Cardiac septum (tissue), 1 donor: ENCODE measurements at regions not wholly inside any gene's neighbourhood (a gene's known extent, or its start where the extent isn't known, plus 50 kb on each side); places are given as distances from the start of the nearest gene placed in this dataset.
"Not testable (repeated sequence)": the region's sequence is repeated elsewhere in the genome, so short reads cannot be mapped to it uniquely, and the experiment has no call there.

Experiments
- DNase-seq: peaks from one replicate; pipeline ENCODE4 v3.0.0-alpha.2; 2020; ENCODE audit warnings: low spot score
- intact Hi-C: fragments of 100-400 bp; cut with DNase I; formaldehyde crosslinking; loops from one replicate; pipeline ENCODE4 v1.14.0; 2022
- donor health status: DM: no; HTN: no; CAD: no.

DNA sequence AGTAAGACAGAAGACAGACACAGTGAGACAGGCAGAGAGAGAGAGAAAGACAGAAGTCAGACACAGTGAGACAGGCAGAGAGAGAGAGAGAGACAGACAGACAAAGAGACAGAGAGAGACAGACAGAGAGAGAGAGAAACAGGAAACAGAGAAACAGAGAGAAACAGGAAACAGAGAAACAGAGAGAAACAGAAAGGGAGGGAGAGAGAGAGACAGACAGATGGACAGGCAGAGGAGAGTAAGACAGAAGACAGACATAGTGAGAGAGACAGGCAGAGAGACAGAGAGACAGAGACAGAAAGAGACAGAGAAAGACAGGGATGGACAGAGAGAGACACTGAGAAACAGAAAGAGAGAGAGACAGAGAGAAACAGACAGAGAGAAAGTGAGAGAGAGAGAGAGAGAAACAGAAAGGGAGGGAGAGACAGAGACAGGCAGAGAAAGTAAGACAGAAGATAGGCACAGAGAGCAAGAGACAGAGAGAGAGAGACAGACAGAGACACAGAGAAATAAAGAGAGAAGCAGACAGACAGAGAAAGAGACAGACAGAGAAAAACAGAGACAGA, 109.3 kb upstream of the ANKRD30BL start:
- no peak for DNase-seq
- intact Hi-C loops: no loop called here

DNA sequence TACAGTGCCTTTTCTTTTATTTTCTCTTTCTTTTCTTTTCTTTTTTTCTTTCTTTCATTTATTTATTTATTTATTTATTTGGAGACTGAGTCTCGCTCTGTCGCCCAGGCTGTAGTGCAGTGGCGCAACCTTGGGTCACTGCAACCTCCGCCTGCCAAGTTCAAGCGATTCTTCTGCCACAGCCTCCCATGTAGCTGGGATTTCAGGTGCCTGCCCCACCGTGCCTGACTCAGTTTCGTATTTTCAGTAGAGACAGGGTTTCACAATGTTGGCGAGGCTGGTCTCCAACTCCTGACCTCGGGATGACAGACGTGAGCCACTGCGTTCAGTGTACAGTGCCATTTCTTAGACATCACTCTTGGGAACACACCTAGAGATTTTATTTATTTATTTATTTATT, 110.0 kb upstream of the ANKRD30BL start:
- DNase-seq, intact Hi-C loops: not testable (repeated sequence)

DNA sequence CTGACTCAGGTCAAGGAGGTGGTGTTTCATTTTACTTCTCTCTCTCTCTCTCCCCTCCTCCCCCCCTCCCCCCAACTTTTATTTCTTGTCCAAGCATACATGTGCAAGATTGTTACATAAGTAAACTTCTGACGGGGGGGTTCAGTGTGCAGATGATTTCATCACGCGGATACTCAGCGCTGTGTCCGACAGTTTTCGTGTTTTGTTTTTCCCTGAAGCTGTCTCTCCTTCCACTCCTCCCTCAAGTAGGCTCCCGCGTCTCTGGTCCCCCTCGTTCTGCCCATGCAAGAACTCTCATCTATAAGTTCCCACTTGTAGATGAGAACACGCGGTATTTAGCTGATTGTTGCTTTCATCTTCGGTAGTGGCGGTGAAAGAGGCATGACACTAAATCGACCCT, 111.0 kb upstream of the ANKRD30BL start:
- intact Hi-C loops: no loop called here
- DNase-seq: no peak

DNA sequence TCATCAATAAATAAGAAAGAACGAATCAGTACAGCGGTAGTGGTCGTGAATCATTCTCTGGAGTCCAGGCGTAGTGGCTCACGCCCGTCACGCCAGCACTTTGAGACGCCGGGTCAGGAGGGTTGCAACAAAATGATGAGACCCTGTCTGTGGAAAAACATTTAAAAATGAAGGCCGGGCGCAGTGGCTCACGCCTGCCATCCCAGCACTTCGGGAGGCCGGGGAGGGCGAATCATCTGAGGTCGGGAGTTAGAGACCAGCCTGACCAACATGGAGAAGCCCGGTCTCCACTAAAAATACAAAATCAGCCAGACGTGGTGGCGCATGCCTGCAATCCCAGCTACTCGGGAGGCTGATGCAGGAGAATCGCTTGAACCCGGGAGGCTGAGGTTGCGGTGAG, 111.8 kb upstream of the ANKRD30BL start:
- DNase-seq, intact Hi-C loops: not testable (repeated sequence)

DNA sequence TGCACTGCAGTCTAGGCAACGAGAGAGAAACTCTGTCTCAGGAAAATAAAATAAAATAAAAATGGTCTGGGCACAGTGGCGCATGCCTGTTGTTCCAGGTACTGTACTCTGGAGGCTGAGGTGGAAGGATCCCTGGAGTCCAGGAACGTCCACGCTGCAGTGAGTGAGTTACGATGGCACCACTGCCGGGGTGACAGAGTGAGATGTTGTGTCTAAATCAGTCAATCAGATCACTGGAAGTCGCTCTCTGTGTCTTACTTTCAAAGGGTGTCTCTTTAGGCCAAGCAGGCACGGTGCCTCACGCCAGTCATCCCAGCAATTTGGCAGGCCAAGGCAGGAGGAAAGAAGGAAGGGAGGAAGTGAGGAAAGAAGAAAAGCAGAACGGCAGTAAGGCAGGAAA, 112.2 kb upstream of the ANKRD30BL start:
- no peak for DNase-seq
- intact Hi-C loops: no loop called here

DNA sequence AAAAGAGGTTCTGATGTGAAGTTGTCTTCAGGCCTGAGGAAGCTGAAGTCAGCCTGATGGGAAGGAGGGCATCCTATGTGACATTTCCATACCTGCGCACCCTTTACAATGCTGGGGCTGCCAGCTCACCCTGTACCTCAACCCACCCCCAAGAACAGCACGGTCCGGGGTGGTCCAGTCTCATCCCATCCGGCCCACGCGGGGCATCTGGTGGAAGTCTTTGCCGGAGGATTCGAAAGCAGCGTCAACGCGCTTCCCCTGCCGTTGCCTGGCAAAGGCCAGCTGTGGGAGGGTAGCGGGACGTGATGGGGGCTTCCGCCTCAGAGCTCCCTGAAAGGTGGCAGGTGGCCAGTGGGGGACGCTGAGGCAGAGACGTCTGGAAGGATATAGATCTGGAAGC, 113.6 kb upstream of the ANKRD30BL start:
- intact Hi-C loops: no loop called here
- DNase-seq: no peak

DNA sequence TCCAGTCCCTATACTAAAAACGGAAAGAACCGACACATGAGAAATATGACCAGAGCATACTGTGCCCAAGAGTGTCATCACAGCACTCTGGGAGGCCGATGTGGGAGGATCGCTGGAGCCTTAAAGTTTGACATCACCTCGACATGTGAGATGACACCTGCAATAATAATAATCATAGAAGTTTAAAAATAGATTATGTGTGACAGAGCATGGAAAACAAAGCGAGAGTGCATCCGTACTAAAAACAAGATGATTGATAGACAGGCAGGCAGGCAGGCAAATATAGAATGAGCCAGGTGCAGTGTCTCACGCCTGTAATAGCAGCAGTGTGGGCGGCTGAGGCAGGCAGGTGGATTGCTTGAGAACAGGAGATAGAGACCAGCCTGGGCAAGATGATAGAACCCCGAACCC, 114.8 kb upstream of the ANKRD30BL start:
- no peak for DNase-seq
- intact Hi-C loops: no loop called here

DNA sequence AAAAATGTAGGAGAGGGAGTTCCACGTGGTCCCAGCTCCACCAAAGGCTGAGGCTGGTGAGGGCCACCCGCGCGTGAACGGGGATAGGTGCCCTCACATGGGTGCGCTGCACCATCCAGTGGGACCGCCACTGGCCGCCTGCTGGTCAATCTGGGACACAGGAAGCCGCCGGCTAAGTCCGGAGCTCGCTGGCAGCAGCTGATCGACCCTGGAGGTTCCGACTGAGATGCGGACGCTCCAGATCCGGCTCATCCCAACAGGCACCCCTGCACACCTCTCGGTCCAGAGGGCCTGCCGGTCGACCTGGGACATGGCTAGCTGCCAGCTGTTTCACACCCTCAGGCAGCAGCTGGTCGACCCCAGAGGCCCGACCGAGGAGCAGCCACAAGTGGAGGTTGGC, 116.5 kb upstream of the ANKRD30BL start:
- DNase-seq: no peak
- intact Hi-C loops: no loop called here

DNA sequence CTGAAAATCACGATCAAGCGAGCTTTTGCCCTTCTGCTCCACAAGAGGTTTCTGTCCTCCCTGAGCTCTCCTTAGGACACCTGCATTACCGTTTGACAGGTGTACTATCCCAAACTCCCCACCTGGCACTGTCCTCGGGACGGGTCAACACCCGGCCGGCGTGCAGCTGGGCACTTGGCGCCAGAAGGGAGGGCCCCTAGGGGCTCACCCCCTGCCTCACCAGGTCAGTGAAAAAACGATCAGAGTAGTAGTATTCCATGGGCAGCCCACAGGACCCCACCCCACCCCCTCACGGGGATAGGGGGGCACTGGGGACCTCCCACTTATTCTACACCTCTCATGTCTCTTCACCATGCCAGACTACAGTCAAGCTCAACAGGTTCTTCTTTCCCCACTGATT, 117.6 kb upstream of the ANKRD30BL start:
- DNase-seq: no peak
- intact Hi-C loops: no loop called here

DNA sequence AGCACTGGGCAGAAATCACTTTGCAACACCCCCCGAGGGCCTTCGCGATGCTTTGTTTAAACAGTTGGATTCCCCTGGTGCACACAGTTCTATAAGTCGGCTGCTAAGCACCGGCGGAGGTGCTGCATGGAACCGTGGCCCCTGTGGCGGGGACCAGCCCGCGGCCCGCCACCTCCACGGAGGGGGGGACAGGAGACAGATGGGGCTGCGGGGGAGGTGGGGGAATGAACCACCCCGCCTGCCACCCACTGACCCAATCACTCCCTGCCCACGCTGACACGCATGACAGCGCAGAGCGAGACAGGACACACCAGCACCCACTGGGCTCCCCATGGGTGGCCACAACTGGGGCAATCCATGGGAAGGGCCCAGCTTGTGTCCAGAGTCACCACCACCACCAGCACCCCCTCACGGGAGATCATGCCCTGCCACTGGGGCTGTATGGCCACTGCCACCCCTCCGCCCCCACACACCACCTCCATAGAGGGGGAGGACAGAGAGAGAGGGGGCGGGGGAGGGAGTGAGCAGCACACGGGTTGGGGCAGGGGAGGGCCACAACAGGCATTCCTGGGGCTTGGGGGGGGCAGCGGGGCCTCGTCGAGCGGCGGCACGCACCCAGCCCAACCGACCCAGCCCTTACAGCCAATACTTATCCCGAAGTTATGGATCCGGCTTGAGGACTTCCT, 118.3 kb upstream of the ANKRD30BL start:
- intact Hi-C loops: no loop called here
- no peak for DNase-seq

DNA sequence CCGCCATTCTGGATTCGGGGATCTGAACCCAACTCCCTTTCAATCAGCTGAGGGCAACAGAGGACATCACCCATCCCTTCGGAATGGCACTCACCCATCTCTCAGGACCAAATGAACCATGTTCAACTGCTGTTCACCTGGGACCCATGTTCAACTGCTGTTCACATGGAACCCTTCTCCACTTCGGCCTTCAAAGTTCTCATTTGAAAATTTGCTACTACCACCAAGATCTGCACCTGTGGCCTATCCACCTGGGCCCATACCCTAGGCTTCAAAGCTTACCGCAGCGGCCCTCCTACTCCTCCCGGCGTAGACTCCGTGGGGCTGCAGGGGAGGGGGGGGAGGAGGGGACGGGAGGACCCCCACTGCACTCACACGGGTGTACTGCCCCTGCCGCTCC, 119.2 kb upstream of the ANKRD30BL start:
- intact Hi-C loops: no loop called here
- DNase-seq: no peak

DNA sequence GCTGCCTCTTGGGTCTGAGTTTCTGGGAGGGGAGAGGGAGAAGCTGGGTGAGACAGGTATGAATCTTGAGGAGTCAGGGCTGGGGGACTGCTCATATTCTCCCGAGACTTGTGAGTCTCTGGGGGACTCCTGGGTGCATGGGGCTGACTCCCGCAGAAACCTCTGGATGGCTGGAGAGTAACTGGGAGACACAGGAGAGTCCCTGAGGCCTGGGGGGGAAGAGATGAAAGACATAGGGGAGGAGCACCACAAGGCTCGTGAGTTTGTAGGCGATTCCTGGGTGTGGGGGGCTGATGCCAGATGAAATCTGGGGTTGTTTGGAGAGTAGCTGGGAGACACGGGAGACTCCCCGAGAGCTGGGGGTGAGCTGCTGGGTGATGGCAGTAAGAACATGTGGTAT, 120.4 kb upstream of the ANKRD30BL start:
- DNase-seq, intact Hi-C loops: not testable (repeated sequence)

DNA sequence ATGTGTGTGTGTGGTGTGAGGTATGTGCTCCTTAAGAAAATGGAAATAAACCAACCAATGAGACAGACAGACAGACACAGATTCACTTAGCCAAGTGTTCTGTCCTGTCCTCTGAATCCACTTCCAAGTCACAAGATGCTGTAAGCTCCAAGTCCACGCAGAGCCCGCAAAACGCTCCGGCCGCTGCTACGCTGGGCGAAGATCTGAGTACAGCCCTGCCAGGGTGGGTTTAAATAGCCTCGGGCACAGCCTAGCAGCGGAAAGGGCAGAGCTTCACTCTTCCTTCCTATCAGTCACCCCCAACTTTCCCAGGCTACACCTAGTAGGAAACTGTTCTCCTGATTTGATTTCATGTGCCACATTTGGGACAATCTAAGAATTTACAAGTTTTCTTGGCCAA, 121.2 kb upstream of the ANKRD30BL start:
- intact Hi-C loops: no loop called here

DNA sequence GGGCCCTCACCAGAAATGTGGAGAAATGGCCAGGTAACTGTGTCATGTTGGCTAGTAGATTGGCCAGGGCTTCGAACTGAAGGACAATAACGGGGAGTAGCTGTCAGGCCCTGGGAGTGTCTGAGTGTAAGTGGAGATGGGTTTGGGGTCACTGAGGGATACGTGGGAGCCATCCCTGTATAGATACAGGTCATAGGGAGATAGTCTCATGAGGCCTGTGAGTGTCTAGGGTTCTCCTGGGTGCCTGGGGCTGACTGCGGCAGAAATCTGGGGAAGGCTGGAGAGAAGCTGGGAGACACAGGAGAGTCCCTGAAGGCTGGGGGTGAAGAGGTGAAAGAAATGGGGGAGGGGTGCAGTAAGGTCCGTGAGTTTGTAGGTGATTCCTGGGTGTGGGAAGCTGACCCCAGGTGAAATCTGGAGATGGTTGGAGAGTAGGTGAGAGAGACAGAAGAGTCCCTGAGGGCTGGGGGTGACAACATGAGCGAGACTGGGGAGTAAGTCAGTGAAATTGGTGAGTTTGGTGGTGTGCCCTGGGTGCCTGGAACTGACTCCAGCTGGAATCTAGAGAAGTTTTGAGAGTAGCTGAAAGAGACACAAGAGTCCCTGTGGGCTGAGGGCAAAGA, 124.6 kb upstream of the ANKRD30BL start:
- intact Hi-C loops: not testable (repeated sequence)

More for the DNA sequence above, 121.2 kb upstream of the ANKRD30BL start:
- DNase-seq: no peak

DNA sequence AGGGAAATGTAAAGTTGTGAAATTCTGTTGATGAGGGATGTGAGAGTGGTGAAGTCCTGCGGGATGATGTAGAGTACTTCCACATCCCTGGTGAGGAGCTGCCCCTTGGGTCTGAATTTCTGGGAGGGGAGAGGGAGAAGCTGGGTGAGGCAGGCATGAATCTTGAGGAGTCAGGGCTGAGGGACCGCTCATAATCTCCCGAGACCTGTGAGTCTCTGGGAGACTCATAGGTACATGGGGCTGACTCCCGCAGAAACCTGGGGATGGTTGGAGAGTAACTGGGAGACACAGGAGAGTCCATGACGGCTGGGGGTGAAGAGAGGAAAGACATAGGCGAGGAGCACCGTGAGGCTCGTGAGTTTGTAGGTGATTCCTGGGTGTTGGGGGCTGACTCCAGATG, 126.2 kb upstream of the ANKRD30BL start:
- intact Hi-C loops, DNase-seq: not testable (repeated sequence)

More for the DNA sequence above, 124.6 kb upstream of the ANKRD30BL start:
- DNase-seq: not testable (repeated sequence)

DNA sequence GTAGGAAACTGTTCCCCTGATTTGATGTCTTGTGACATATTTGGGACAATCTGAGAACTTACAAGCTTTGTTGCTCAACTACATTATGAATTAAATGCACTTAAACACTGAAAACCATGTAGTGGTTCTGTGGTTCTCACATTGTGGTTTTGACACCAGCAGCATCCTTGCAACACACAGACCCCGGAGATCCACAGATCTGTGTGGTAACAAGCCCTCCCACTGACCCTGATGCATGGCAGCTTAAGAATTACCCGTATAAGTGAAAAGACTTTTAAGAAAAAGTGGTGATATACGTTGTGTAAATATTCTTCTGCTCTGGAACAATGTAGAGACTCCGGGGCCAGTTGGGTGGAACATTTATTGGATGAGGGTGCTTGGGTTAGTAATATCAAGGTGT, 127.4 kb upstream of the ANKRD30BL start:
- intact Hi-C loops, DNase-seq: not testable (repeated sequence)

DNA sequence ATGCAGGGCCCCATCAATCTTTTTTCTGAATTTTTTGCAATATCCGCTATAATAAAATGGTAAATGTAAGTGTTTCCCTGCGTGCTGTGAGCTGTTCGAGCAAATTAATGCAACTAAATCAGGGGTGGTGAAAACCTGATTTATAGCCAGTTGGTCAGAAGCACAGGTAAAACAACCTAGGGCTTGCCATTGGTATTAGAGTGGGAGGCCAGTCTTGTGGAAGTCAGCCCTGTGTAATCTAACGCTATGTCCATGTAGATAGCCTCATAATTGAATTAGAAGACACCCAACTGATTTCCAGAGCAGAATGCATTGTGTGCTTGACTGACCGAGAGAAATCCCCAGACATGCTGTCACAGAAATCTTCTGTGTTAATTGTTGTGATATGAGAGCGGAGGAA, 126.8 kb upstream of the GPR39 start:
- intact Hi-C loops: not testable (repeated sequence)

DNA sequence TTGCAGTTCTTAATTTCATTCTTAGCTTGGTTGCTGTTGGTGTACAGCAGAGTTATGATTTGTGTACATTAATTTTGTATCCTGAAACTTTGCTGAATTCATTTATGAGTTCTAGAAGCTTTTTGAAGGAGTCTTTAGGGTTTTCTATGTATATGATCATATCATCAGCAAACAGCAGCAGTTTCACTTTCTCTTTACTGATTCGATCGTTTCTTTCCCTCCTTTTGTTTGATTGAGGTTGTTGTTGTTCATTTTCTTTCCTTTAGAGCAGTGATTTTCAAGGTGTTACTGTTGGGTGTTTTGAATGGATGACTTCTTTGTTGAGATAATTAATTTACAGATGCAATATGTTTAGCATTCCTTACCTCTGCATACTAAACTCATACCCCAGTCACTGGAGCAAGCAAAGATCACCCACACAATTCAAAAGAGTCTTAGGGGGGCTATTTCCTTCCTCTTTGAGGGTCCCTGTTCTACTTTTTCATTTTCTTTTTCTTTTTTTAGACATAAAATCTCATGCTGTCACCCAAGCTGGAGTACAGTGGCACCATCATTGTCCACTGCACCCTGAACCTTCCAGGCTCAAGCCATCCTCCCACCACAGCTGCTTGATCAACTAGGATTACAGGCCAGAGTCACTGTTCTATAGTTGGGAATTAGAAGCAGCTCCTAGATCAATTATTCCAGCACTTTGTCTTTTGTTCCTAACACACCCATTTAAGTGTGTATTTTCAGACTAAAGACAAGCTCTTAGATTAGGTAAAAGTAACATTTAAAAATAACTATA, 115.8 kb upstream of the GPR39 start:
- DNase-seq, intact Hi-C loops: not testable (repeated sequence)

More for the DNA sequence above, 126.8 kb upstream of the GPR39 start:
- DNase-seq: not testable (repeated sequence)

DNA sequence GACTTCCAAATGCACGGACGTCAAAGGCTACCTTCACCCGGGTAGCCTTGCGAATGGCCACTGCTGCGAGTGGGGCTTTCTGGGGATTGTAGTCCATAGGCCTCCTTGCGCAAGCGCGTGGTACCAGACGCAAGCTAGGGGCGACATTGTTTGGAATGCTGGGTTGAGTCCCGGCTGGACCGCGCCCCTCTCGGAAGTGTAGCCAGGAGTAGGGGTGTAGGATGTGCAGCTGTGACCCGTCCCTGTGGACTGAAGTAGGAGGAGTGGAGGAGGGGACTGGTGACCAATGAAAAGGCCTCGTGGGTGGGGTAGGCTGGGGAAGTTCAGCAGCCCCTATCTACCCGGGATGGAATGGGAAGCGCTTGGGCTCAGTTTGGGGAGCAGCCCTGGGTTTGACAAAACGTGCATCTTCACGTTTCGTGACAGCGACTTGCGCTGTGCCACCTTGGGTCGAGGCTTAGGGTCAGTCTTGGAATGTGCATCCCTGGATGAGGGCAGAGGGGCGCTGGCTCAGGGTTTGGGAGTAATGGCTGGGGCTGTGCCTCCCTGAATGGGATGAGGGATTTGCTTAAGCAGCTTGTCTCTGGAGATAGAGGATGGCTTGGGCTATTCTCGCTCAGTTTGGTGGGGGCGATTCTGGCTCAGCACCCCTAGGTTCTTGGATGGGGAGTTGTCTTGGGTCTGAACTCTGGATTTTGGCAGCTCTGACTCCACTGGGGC, 111.8 kb upstream of the GPR39 start:
- intact Hi-C loops: not testable (repeated sequence)
- DNase-seq: peak; percentile 84
